ENCODE measurements at regions not wholly inside any gene's neighbourhood (a gene's known extent, or its start where the extent isn't known, plus 50 kb on each side); places are given as distances from the start of the nearest gene placed in this dataset.
"Not testable (repeated sequence)": the region's sequence is repeated elsewhere in the genome, so short reads cannot be mapped to it uniquely, and the experiment has no call there.

- H3K4me2 ChIP-seq (ENCODE audit: insufficient read depth, low read length, poor library complexity, severe bottlenecking); H2BK15ac ChIP-seq (ENCODE audit: low read length); H4K91ac ChIP-seq (ENCODE audit: low read depth, low read length, poor library complexity); DNase-seq (ENCODE audit: low spot score); H2BK12ac ChIP-seq (ENCODE audit: low read length); H2BK120ac ChIP-seq (ENCODE audit: low read depth, low read length); H3K4me3 ChIP-seq (ENCODE audit: low read length in 2 of 2); H3K14ac ChIP-seq (ENCODE audit: low read length); H4K8ac ChIP-seq (ENCODE audit: low read depth, low read length); H3K18ac ChIP-seq (ENCODE audit: low read length); H2BK5ac ChIP-seq (ENCODE audit: low read length); H3K9me3 ChIP-seq (replicated peaks in 1 of 2; ENCODE audit: control insufficient read depth in 2 of 2, insufficient read depth in 1 of 2, low read depth in 1 of 2, low read length in 2 of 2); H3K23ac ChIP-seq (ENCODE audit: low read depth, low read length, poor library complexity); H3K79me1 ChIP-seq (ENCODE audit: low read depth, low read length); H2AK5ac ChIP-seq (ENCODE audit: low read depth, low read length); H2AFZ ChIP-seq (ENCODE audit: low read length); H3K4me1 ChIP-seq (ENCODE audit: control insufficient read depth in 2 of 2, insufficient read depth in 1 of 2, low read depth in 1 of 2, low read length in 2 of 2); H3K27me3 ChIP-seq (ENCODE audit: control insufficient read depth in 3 of 3, insufficient read depth in 3 of 3, low read depth in 1 of 3, low read length in 3 of 3); H3K9ac ChIP-seq (ENCODE audit: low read depth, low read length, poor library complexity); H3K4ac ChIP-seq (ENCODE audit: low read length); H3K36me3 ChIP-seq (replicated peaks in 1 of 2; ENCODE audit: control insufficient read depth in 2 of 2, insufficient read depth in 2 of 2, low read length in 2 of 2); H3K27ac ChIP-seq (replicated peaks; ENCODE audit: low read length): not testable (repeated sequence)
- no CpG with 5 or more reads among the region's 10 CpGs for WGBS, 2 donors (ENCODE audit: extremely low coverage in 2 of 2, insufficient read length in 2 of 2, insufficient replicate concordance in 1 of 2)
Observed at GRCh38 chr1:835509-835908, 88.2 kb upstream of the SAMD11 start.

GRCh38 chr1:837601-838000 lies 86.1 kb upstream of the SAMD11 start:
- H3K27me3 ChIP-seq (ENCODE audit: control insufficient read depth in 3 of 3, insufficient read depth in 3 of 3, low read depth in 1 of 3, low read length in 3 of 3); DNase-seq (ENCODE audit: low spot score); H2BK12ac ChIP-seq (ENCODE audit: low read length); H3K23ac ChIP-seq (ENCODE audit: low read depth, low read length, poor library complexity); H3K4me1 ChIP-seq (ENCODE audit: control insufficient read depth in 2 of 2, insufficient read depth in 1 of 2, low read depth in 1 of 2, low read length in 2 of 2); H4K8ac ChIP-seq (ENCODE audit: low read depth, low read length); H2BK5ac ChIP-seq (ENCODE audit: low read length); H3K18ac ChIP-seq (ENCODE audit: low read length); H3K27ac ChIP-seq (replicated peaks; ENCODE audit: low read length); H3K14ac ChIP-seq (ENCODE audit: low read length); H2AFZ ChIP-seq (ENCODE audit: low read length); H3K4me3 ChIP-seq (ENCODE audit: low read length in 2 of 2); H3K4ac ChIP-seq (ENCODE audit: low read length); H2AK5ac ChIP-seq (ENCODE audit: low read depth, low read length); H3K4me2 ChIP-seq (ENCODE audit: insufficient read depth, low read length, poor library complexity, severe bottlenecking); H2BK120ac ChIP-seq (ENCODE audit: low read depth, low read length); H3K79me1 ChIP-seq (ENCODE audit: low read depth, low read length); H3K9ac ChIP-seq (ENCODE audit: low read depth, low read length, poor library complexity); H4K91ac ChIP-seq (ENCODE audit: low read depth, low read length, poor library complexity); H3K36me3 ChIP-seq (replicated peaks in 1 of 2; ENCODE audit: control insufficient read depth in 2 of 2, insufficient read depth in 2 of 2, low read length in 2 of 2); H3K9me3 ChIP-seq (replicated peaks in 1 of 2; ENCODE audit: control insufficient read depth in 2 of 2, insufficient read depth in 1 of 2, low read depth in 1 of 2, low read length in 2 of 2); H2BK15ac ChIP-seq (ENCODE audit: low read length): not testable (repeated sequence)
- WGBS, 2 donors (ENCODE audit: extremely low coverage in 2 of 2, insufficient read length in 2 of 2, insufficient replicate concordance in 1 of 2) = no CpG with 5 or more reads among the region's 5 CpGs

- not testable (repeated sequence) for H3K79me1 ChIP-seq (ENCODE audit: low read depth, low read length); H3K4ac ChIP-seq (ENCODE audit: low read length); H2BK15ac ChIP-seq (ENCODE audit: low read length); H3K23ac ChIP-seq (ENCODE audit: low read depth, low read length, poor library complexity); H2AFZ ChIP-seq (ENCODE audit: low read length); H2BK120ac ChIP-seq (ENCODE audit: low read depth, low read length); DNase-seq (ENCODE audit: low spot score); H3K4me1 ChIP-seq (ENCODE audit: control insufficient read depth in 2 of 2, insufficient read depth in 1 of 2, low read depth in 1 of 2, low read length in 2 of 2); H3K4me3 ChIP-seq (ENCODE audit: low read length in 2 of 2); H4K8ac ChIP-seq (ENCODE audit: low read depth, low read length); H2BK12ac ChIP-seq (ENCODE audit: low read length); H3K14ac ChIP-seq (ENCODE audit: low read length); H4K91ac ChIP-seq (ENCODE audit: low read depth, low read length, poor library complexity); H2AK5ac ChIP-seq (ENCODE audit: low read depth, low read length); H3K27ac ChIP-seq (replicated peaks; ENCODE audit: low read length); H2BK5ac ChIP-seq (ENCODE audit: low read length); H3K9me3 ChIP-seq (replicated peaks in 1 of 2; ENCODE audit: control insufficient read depth in 2 of 2, insufficient read depth in 1 of 2, low read depth in 1 of 2, low read length in 2 of 2); H3K27me3 ChIP-seq (ENCODE audit: control insufficient read depth in 3 of 3, insufficient read depth in 3 of 3, low read depth in 1 of 3, low read length in 3 of 3); H3K36me3 ChIP-seq (replicated peaks in 1 of 2; ENCODE audit: control insufficient read depth in 2 of 2, insufficient read depth in 2 of 2, low read length in 2 of 2); H3K18ac ChIP-seq (ENCODE audit: low read length); H3K9ac ChIP-seq (ENCODE audit: low read depth, low read length, poor library complexity); H3K4me2 ChIP-seq (ENCODE audit: insufficient read depth, low read length, poor library complexity, severe bottlenecking)
- WGBS, 2 donors (ENCODE audit: extremely low coverage in 2 of 2, insufficient read length in 2 of 2, insufficient replicate concordance in 1 of 2) = no CpG with 5 or more reads among the region's 5 CpGs
Observed at GRCh38 chr1:838291-838690, 85.4 kb upstream of the SAMD11 start.

- not testable (repeated sequence) for H3K36me3 ChIP-seq (replicated peaks in 1 of 2; ENCODE audit: control insufficient read depth in 2 of 2, insufficient read depth in 2 of 2, low read length in 2 of 2); H2AK5ac ChIP-seq (ENCODE audit: low read depth, low read length); H3K4ac ChIP-seq (ENCODE audit: low read length); H3K27ac ChIP-seq (replicated peaks; ENCODE audit: low read length); H4K91ac ChIP-seq (ENCODE audit: low read depth, low read length, poor library complexity); H3K4me1 ChIP-seq (ENCODE audit: control insufficient read depth in 2 of 2, insufficient read depth in 1 of 2, low read depth in 1 of 2, low read length in 2 of 2); H3K4me2 ChIP-seq (ENCODE audit: insufficient read depth, low read length, poor library complexity, severe bottlenecking); H3K9ac ChIP-seq (ENCODE audit: low read depth, low read length, poor library complexity); H2BK15ac ChIP-seq (ENCODE audit: low read length); H3K23ac ChIP-seq (ENCODE audit: low read depth, low read length, poor library complexity); DNase-seq (ENCODE audit: low spot score); H3K79me1 ChIP-seq (ENCODE audit: low read depth, low read length); H3K27me3 ChIP-seq (ENCODE audit: control insufficient read depth in 3 of 3, insufficient read depth in 3 of 3, low read depth in 1 of 3, low read length in 3 of 3); H3K4me3 ChIP-seq (ENCODE audit: low read length in 2 of 2); H3K9me3 ChIP-seq (replicated peaks in 1 of 2; ENCODE audit: control insufficient read depth in 2 of 2, insufficient read depth in 1 of 2, low read depth in 1 of 2, low read length in 2 of 2); H4K8ac ChIP-seq (ENCODE audit: low read depth, low read length); H2BK120ac ChIP-seq (ENCODE audit: low read depth, low read length); H2BK5ac ChIP-seq (ENCODE audit: low read length); H3K14ac ChIP-seq (ENCODE audit: low read length); H2BK12ac ChIP-seq (ENCODE audit: low read length); H2AFZ ChIP-seq (ENCODE audit: low read length); H3K18ac ChIP-seq (ENCODE audit: low read length)
- WGBS, 2 donors (ENCODE audit: extremely low coverage in 2 of 2, insufficient read length in 2 of 2, insufficient replicate concordance in 1 of 2) = no CpG with 5 or more reads among the region's 6 CpGs
Observed at GRCh38 chr1:840592-840991, 83.1 kb upstream of the SAMD11 start.

Measured in neuronal stem cell (in vitro differentiated cells).